A673 (cell line): ENCODE measurements at regions not wholly inside any gene's neighbourhood (a gene's known extent, or its start where the extent isn't known, plus 50 kb on each side); places are given as distances from the start of the nearest gene placed in this dataset.

Source experiments
- CTCF ChIP-seq: fragments of 300-800, 200-600 bp; sonication (generic); conservative IDR thresholded peaks from 2 replicates; pipeline ENCODE4 v1.5.1; 2017; ENCODE audit warnings: low read depth, mild to moderate bottlenecking, antibody characterized with exemption, low read length, moderate library complexity, mixed read lengths
- EZH2 ChIP-seq: fragments of 200-600 bp; sonication (generic); IDR thresholded peaks from 2 replicates; pipeline ENCODE4 v1.6.1; 2017; ENCODE audit warnings: borderline replicate concordance, low read depth, mild to moderate bottlenecking, mixed read lengths, antibody characterized with exemption, low read length; ENCODE audit not compliant: poor library complexity, severe bottlenecking

- no peak for TF ChIP-seq CTCF
- no peak for TF ChIP-seq EZH2
Measured at GRCh38 chr14:61881046-61881445, 118.8 kb downstream of the SNAPC1 start.
